K562 (cell line): ENCODE measurements at regions not wholly inside any gene's neighbourhood (a gene's known extent, or its start where the extent isn't known, plus 50 kb on each side); places are given as distances from the start of the nearest gene placed in this dataset.

Experiments
- ATAC-seq: fragments of 200-7000 bp; cut with Tn5 transposase; 3 replicates; pipeline ENCODE4 v1.9.1; 2020; ENCODE audit warnings: moderate library complexity
- BruUV-seq: library from RNA; stranded (reverse); fragments of 400-500 nt; replicated peaks from 2 replicates; lab custom pipeline; 2021; lab: Mats Ljungman, UMichigan
- CTCF ChIA-PET: fragments of 300-600 bp; formaldehyde crosslinking; extraction: SDS; loops from one replicate; lab custom pipeline; 2021; ENCODE audit warnings: low intra/inter-chr PET ratio; lab: Yijun Ruan, JAX
- POLR2A ChIA-PET: fragments of 300-600, 350-650 bp; sonication (Branson Sonifier 250); formaldehyde crosslinking; extraction: SDS; loops from one replicate; lab custom pipeline; 2021; ENCODE audit warnings: antibody characterized with exemption, inconsistent platforms; lab: Yijun Ruan, JAX
- DNase-seq, 4 experiments: peaks; one replicate each; pipeline versions ENCODE4 v3.0.0 to v3.0.0-alpha.2; 2011 to 2018; ENCODE audit warnings: low spot score in 3 of 4, mixed read lengths in 3 of 4; ENCODE audit errors: extremely low read depth in 1 of 4
- FAIRE-seq: peaks from 2 replicates; lab custom pipeline; 2011; peaks lifted over from hg19 to GRCh38; lab: Jason Lieb, UNC
- H2AFZ ChIP-seq: 2 replicates; pipeline ENCODE4 v1.6.0; 2011; ENCODE audit warnings: low read depth, low read length, control low read depth, inconsistent platforms
- H3K27ac ChIP-seq: fragments of 200-600 bp; 3 replicates; pipeline ENCODE4 v1.8.0; 2011; ENCODE audit warnings: low read depth, mild to moderate bottlenecking, control low read depth, inconsistent platforms, low read length, moderate library complexity, mixed read lengths; ENCODE audit errors: extremely low read depth
- H3K27me3 ChIP-seq, 2 experiments: fragments of 300-600 bp in 1 of 2; 2 replicates in 1 of 2; 3 replicates in 1 of 2; pipeline versions ENCODE4 v1.6.0 to v1.8.0; 2011; ENCODE audit warnings: inconsistent platforms in 2 of 2, low read length in 2 of 2, mild to moderate bottlenecking in 1 of 2, mixed read lengths in 1 of 2, moderate library complexity in 1 of 2; ENCODE audit not compliant: control insufficient read depth in 2 of 2, insufficient read depth in 2 of 2
- H3K36me3 ChIP-seq: fragments of 300-600 bp; 3 replicates; pipeline ENCODE4 v1.8.0; 2011; ENCODE audit warnings: mild to moderate bottlenecking, low read length, inconsistent platforms; ENCODE audit not compliant: control insufficient read depth, insufficient read depth
- H3K4me1 ChIP-seq, 2 experiments: fragments of 200-600 bp in 1 of 2; replicated peaks in 1 of 2; 2 replicates in 1 of 2; 3 replicates in 1 of 2; pipeline versions ENCODE4 v1.5.1 to v1.8.0; 2011; ENCODE audit warnings: inconsistent platforms in 2 of 2, low read length in 2 of 2, mild to moderate bottlenecking in 1 of 2, mixed read lengths in 1 of 2, moderate library complexity in 1 of 2; ENCODE audit not compliant: control insufficient read depth in 2 of 2, insufficient read depth in 2 of 2
- H3K4me2 ChIP-seq: 2 replicates; pipeline ENCODE4 v1.6.1; 2011; ENCODE audit warnings: low read length, control low read depth, inconsistent platforms, mixed read lengths; ENCODE audit not compliant: insufficient read depth
- H3K4me3 ChIP-seq: fragments of 200-600 bp; sonication (generic), shearing (Covaris generic); 2 replicates; pipeline ENCODE4 v1.5.1; 2016; ENCODE audit warnings: control low read depth, inconsistent platforms
- H3K79me2 ChIP-seq: fragments of 200-600 bp; 3 replicates; pipeline ENCODE4 v1.8.0; 2011; ENCODE audit warnings: low read length, inconsistent platforms; ENCODE audit not compliant: control insufficient read depth, insufficient read depth
- H3K9ac ChIP-seq, 2 experiments: 2 replicates each; pipeline versions ENCODE4 v1.6.0 to v1.6.1; 2011; ENCODE audit warnings: low read depth in 2 of 2, low read length in 2 of 2, control low read depth in 1 of 2, inconsistent platforms in 1 of 2, mild to moderate bottlenecking in 1 of 2, mixed read lengths in 1 of 2; ENCODE audit not compliant: insufficient read depth in 1 of 2
- H3K9me1 ChIP-seq: one replicate; pipeline ENCODE4 v1.6.0; 2011; ENCODE audit warnings: inconsistent platforms, mild to moderate bottlenecking, low read length, moderate library complexity; ENCODE audit not compliant: control insufficient read depth, insufficient read depth
- H3K9me3 ChIP-seq: replicated peaks from 2 replicates; pipeline ENCODE4 v1.5.1; 2011; ENCODE audit warnings: low read depth, low read length, inconsistent platforms; ENCODE audit not compliant: control insufficient read depth, insufficient read depth
- H4K20me1 ChIP-seq: replicated peaks from 2 replicates; pipeline ENCODE4 v1.6.1; 2011; ENCODE audit warnings: low read length, inconsistent platforms, mixed read lengths; ENCODE audit not compliant: control insufficient read depth, insufficient read depth
- NRF1 ChIP-seq, 2 experiments: fragments of 450-650 bp; IDR thresholded peaks in 1 of 2; conservative IDR thresholded peaks in 1 of 2; 2 replicates each; pipeline ENCODE4 v1.6.1; 2014; ENCODE audit warnings: mild to moderate bottlenecking in 2 of 2
- SMARCA5 ChIP-seq: fragments of 450-650 bp; IDR thresholded peaks from 2 replicates; pipeline ENCODE4 v1.6.1; 2016
- ZNF707 ChIP-seq: fragments of 250-450 bp; sonication (Bioruptor Pico); conservative IDR thresholded peaks from 2 replicates; pipeline ENCODE4 v1.8.0; 2022; ENCODE audit warnings: inconsistent platforms, mild to moderate bottlenecking, moderate library complexity
- WGBS: fragments of 100-300 bp; shearing (Covaris generic); methylation state at CpG from one replicate; pipeline ENCODE4 v1.1.6; 2016; ENCODE audit warnings: low coverage, mixed read lengths; ENCODE audit not compliant: insufficient coverage; ENCODE audit errors: missing lambda C conversion rate; 5-methylcytosine and 5-hydroxymethylcytosine counted together
- in situ Hi-C: fragments of 300-500 bp; cut with MboI; formaldehyde crosslinking; loops from 4 replicates; pipeline ENCODE4 v1.15.0; 2018; ENCODE audit warnings: inconsistent platforms, mixed read lengths
- intact Hi-C: fragments of 100-400 bp; cut with micrococcal nuclease; formaldehyde crosslinking; loops from 2 replicates; pipeline ENCODE4 v1.14.2; 2022
- TF ChIP-seq, protein P1 (sequence below): IDR thresholded peaks from 3 replicates; pipeline ENCODE4 v1.6.1; 2011; ENCODE audit warnings: borderline replicate concordance, mild to moderate bottlenecking, moderate library complexity; ENCODE audit not compliant: insufficient read length; ENCODE audit errors: extremely low read depth
- TF ChIP-seq, protein P2 (sequence below): fragments of 450-650 bp; IDR thresholded peaks from 2 replicates; pipeline ENCODE4 v1.6.1; 2016; ENCODE audit warnings: mild to moderate bottlenecking, moderate library complexity

DNA sequence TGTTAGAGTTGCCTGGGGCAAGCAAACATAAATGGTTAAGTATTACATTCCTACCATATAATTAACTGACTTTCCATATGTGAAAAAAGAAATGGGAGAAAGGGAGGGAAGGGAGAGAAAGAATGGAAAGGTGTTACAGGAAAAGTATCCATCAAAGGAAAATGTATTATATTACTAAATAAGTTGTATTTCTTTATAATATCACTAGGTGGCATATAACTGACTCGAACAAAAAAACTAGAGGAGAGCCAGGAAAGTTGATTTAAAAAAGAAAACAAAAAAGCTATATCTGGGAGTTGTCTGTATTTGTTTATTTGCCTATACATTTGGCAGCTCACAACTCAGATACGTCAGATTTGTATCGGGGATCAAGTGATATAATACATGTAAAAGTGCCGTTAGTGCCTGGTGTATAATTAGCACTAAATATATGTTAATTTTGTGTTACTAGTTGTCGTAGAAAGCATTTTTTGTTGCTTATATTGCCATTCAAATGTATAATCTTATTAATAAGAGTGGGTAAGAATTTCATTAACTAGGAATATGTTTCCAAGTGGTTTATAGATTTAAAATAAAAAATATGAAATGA is 59.6 kb upstream of the ADAMTS19 start:
- CTCF ChIA-PET: interaction anchor here (0.6 kb wide), 1 partner anchor 1390 kb away, joined by 3 read pairs; no protein-coding TSS in a partner anchor
- no peaks in the 10 kb centered on the region for H3K27me3 ChIP-seq
- intact Hi-C loops: no loop called here
- TF ChIP-seq SMARCA5 (no peak), ZNF707 (no peak), NRF1 (conservative IDR thresholded peaks at IDR 0.05 in 1 of 2, IDR thresholded peaks at IDR 0.05 in 1 of 2) (no peak)
- TF ChIP-seq, protein P1, sequence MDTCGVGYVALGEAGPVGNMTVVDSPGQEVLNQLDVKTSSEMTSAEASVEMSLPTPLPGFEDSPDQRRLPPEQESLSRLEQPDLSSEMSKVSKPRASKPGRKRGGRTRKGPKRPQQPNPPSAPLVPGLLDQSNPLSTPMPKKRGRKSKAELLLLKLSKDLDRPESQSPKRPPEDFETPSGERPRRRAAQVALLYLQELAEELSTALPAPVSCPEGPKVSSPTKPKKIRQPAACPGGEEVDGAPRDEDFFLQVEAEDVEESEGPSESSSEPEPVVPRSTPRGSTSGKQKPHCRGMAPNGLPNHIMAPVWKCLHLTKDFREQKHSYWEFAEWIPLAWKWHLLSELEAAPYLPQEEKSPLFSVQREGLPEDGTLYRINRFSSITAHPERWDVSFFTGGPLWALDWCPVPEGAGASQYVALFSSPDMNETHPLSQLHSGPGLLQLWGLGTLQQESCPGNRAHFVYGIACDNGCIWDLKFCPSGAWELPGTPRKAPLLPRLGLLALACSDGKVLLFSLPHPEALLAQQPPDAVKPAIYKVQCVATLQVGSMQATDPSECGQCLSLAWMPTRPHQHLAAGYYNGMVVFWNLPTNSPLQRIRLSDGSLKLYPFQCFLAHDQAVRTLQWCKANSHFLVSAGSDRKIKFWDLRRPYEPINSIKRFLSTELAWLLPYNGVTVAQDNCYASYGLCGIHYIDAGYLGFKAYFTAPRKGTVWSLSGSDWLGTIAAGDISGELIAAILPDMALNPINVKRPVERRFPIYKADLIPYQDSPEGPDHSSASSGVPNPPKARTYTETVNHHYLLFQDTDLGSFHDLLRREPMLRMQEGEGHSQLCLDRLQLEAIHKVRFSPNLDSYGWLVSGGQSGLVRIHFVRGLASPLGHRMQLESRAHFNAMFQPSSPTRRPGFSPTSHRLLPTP: no peak
- TF ChIP-seq, protein P2, sequence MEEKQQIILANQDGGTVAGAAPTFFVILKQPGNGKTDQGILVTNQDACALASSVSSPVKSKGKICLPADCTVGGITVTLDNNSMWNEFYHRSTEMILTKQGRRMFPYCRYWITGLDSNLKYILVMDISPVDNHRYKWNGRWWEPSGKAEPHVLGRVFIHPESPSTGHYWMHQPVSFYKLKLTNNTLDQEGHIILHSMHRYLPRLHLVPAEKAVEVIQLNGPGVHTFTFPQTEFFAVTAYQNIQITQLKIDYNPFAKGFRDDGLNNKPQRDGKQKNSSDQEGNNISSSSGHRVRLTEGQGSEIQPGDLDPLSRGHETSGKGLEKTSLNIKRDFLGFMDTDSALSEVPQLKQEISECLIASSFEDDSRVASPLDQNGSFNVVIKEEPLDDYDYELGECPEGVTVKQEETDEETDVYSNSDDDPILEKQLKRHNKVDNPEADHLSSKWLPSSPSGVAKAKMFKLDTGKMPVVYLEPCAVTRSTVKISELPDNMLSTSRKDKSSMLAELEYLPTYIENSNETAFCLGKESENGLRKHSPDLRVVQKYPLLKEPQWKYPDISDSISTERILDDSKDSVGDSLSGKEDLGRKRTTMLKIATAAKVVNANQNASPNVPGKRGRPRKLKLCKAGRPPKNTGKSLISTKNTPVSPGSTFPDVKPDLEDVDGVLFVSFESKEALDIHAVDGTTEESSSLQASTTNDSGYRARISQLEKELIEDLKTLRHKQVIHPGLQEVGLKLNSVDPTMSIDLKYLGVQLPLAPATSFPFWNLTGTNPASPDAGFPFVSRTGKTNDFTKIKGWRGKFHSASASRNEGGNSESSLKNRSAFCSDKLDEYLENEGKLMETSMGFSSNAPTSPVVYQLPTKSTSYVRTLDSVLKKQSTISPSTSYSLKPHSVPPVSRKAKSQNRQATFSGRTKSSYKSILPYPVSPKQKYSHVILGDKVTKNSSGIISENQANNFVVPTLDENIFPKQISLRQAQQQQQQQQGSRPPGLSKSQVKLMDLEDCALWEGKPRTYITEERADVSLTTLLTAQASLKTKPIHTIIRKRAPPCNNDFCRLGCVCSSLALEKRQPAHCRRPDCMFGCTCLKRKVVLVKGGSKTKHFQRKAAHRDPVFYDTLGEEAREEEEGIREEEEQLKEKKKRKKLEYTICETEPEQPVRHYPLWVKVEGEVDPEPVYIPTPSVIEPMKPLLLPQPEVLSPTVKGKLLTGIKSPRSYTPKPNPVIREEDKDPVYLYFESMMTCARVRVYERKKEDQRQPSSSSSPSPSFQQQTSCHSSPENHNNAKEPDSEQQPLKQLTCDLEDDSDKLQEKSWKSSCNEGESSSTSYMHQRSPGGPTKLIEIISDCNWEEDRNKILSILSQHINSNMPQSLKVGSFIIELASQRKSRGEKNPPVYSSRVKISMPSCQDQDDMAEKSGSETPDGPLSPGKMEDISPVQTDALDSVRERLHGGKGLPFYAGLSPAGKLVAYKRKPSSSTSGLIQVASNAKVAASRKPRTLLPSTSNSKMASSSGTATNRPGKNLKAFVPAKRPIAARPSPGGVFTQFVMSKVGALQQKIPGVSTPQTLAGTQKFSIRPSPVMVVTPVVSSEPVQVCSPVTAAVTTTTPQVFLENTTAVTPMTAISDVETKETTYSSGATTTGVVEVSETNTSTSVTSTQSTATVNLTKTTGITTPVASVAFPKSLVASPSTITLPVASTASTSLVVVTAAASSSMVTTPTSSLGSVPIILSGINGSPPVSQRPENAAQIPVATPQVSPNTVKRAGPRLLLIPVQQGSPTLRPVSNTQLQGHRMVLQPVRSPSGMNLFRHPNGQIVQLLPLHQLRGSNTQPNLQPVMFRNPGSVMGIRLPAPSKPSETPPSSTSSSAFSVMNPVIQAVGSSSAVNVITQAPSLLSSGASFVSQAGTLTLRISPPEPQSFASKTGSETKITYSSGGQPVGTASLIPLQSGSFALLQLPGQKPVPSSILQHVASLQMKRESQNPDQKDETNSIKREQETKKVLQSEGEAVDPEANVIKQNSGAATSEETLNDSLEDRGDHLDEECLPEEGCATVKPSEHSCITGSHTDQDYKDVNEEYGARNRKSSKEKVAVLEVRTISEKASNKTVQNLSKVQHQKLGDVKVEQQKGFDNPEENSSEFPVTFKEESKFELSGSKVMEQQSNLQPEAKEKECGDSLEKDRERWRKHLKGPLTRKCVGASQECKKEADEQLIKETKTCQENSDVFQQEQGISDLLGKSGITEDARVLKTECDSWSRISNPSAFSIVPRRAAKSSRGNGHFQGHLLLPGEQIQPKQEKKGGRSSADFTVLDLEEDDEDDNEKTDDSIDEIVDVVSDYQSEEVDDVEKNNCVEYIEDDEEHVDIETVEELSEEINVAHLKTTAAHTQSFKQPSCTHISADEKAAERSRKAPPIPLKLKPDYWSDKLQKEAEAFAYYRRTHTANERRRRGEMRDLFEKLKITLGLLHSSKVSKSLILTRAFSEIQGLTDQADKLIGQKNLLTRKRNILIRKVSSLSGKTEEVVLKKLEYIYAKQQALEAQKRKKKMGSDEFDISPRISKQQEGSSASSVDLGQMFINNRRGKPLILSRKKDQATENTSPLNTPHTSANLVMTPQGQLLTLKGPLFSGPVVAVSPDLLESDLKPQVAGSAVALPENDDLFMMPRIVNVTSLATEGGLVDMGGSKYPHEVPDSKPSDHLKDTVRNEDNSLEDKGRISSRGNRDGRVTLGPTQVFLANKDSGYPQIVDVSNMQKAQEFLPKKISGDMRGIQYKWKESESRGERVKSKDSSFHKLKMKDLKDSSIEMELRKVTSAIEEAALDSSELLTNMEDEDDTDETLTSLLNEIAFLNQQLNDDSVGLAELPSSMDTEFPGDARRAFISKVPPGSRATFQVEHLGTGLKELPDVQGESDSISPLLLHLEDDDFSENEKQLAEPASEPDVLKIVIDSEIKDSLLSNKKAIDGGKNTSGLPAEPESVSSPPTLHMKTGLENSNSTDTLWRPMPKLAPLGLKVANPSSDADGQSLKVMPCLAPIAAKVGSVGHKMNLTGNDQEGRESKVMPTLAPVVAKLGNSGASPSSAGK: no peak

More for the DNA sequence above, 59.6 kb upstream of the ADAMTS19 start:
- Histone ChIP-seq H2AFZ (no peak overlapping the region), H3K9me3 (no peaks in the 10 kb centered on the region), H3K4me1 (no peaks in the 10 kb centered on the region), H3K4me2 (no peak overlapping the region), H3K9me1 (no peaks in the 10 kb centered on the region), H3K27ac (no peak overlapping the region), H3K4me3 (no peak overlapping the region), H4K20me1 (no peaks in the 10 kb centered on the region), H3K79me2 (no peaks in the 10 kb centered on the region), H3K9ac (no peak overlapping the region), H3K36me3 (no peaks in the 10 kb centered on the region)
- BruUV-seq: no TSS peak
- no peak for FAIRE-seq
- WGBS: 1% methylated on average over 5 of the region's 5 CpGs
- ATAC-seq: no peak
- in situ Hi-C loops: no loop called here
- POLR2A ChIA-PET: no interaction called here
- no peak for DNase-seq
